Ishikawa (cell line): ENCODE measurements at regions not wholly inside any gene's neighbourhood (a gene's known extent, or its start where the extent isn't known, plus 50 kb on each side); places are given as distances from the start of the nearest gene placed in this dataset.

Experiments used
- CEBPB ChIP-seq: IDR thresholded peaks from 2 replicates; pipeline ENCODE4 v1.6.1; 2012
- CREB1 ChIP-seq: IDR thresholded peaks from 2 replicates; pipeline ENCODE4 v1.6.1; 2012; ENCODE audit warnings: low read depth
- EGR1 ChIP-seq: IDR thresholded peaks from 2 replicates; pipeline ENCODE4 v1.6.1; 2012
- EP300 ChIP-seq: IDR thresholded peaks from 2 replicates; pipeline ENCODE4 v1.6.1; 2012; ENCODE audit warnings: borderline replicate concordance
- NFIC ChIP-seq: IDR thresholded peaks from 2 replicates; pipeline ENCODE4 v1.6.1; 2012
- RAD21 ChIP-seq: IDR thresholded peaks from 2 replicates; pipeline ENCODE4 v1.6.1; 2012; ENCODE audit warnings: low read depth
- REST ChIP-seq: IDR thresholded peaks from 2 replicates; pipeline ENCODE4 v1.6.1; 2012; ENCODE audit warnings: low read depth, mild to moderate bottlenecking
- TEAD4 ChIP-seq: IDR thresholded peaks from 2 replicates; pipeline ENCODE4 v1.6.1; 2012
- TF ChIP-seq, protein P1 (sequence below): IDR thresholded peaks from 2 replicates; pipeline ENCODE4 v1.6.1; 2012
- TF ChIP-seq, protein P2 (sequence below): IDR thresholded peaks from 2 replicates; pipeline ENCODE4 v1.6.1; 2012

GRCh38 chr22:49554296-49554625 lies 273.4 kb downstream of the BRD1 start:
- no peak for TF ChIP-seq EP300
- no peak for TF ChIP-seq RAD21
- TF ChIP-seq CEBPB: no peak
- TF ChIP-seq REST: no peak
- no peak for TF ChIP-seq CREB1
- TF ChIP-seq NFIC: no peak
- TF ChIP-seq TEAD4: no peak
- TF ChIP-seq, protein P1, sequence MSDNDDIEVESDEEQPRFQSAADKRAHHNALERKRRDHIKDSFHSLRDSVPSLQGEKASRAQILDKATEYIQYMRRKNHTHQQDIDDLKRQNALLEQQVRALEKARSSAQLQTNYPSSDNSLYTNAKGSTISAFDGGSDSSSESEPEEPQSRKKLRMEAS: no peak
- no peak for TF ChIP-seq EGR1
- TF ChIP-seq, protein P2, sequence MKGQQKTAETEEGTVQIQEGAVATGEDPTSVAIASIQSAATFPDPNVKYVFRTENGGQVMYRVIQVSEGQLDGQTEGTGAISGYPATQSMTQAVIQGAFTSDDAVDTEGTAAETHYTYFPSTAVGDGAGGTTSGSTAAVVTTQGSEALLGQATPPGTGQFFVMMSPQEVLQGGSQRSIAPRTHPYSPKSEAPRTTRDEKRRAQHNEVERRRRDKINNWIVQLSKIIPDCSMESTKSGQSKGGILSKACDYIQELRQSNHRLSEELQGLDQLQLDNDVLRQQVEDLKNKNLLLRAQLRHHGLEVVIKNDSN: no peak
